ENCODE measurements at regions not wholly inside any gene's neighbourhood (a gene's known extent, or its start where the extent isn't known, plus 50 kb on each side); places are given as distances from the start of the nearest gene placed in this dataset.

GRCh38 chr4:35652197-35652596, 592.1 kb downstream of the ARAP2 start:
- H3K4me3 ChIP-seq, result no peak overlapping the region
- TF ChIP-seq CTCF (IDR thresholded peaks at IDR 0.05), result no peak
- intact Hi-C loops (cut with DNase I), result no loop called here
- no peaks in the 10 kb centered on the region for H3K36me3 ChIP-seq
- peaks cover 0 to 5% (median 0%) of the 10 kb centered on the region in 11 donors for H3K9me3 ChIP-seq
- DNase-seq (no peak), ATAC-seq (no peak)
- H3K4me1 ChIP-seq, result no peaks in the 10 kb centered on the region
- WGBS, 2 donors, result 61 to 76% methylated on average over 4 of the region's 4 CpGs
- no peak overlapping the region for H3K27ac ChIP-seq
- no peaks in the 10 kb centered on the region for H3K27me3 ChIP-seq

- Histone ChIP-seq H3K27ac (no peak overlapping the region), H3K27me3 (no peaks in the 10 kb centered on the region), H3K9me3 (peaks cover 0 to 5% (median 0%) of the 10 kb centered on the region in 11 donors), H3K36me3 (no peaks in the 10 kb centered on the region), H3K4me1 (no peaks in the 10 kb centered on the region), H3K4me3 (no peak overlapping the region)
- ATAC-seq (no peak), DNase-seq (no peak)
- intact Hi-C loops (cut with DNase I), result no loop called here
- TF ChIP-seq CTCF (IDR thresholded peaks at IDR 0.05), result no peak
These were observed 590.9 kb downstream of the ARAP2 start for GRCh38 chr4:35653451-35653850.

GRCh38 chr4:35673137-35673536, 571.2 kb downstream of the ARAP2 start:
- no peak overlapping the region for H3K27ac ChIP-seq
- no peak for TF ChIP-seq CTCF (IDR thresholded peaks at IDR 0.05)
- WGBS, 2 donors, result 73 to 75% methylated on average over 1 of the region's 1 CpG
- H3K4me1 ChIP-seq, result no peaks in the 10 kb centered on the region
- no peaks in the 10 kb centered on the region for H3K27me3 ChIP-seq
- ATAC-seq, result no peak
- H3K36me3 ChIP-seq, result no peaks in the 10 kb centered on the region
- peaks cover 0 to 5% (median 0%) of the 10 kb centered on the region in 11 donors for H3K9me3 ChIP-seq
- no peak for DNase-seq
- intact Hi-C loops (cut with DNase I), result no loop called here
- H3K4me3 ChIP-seq, result no peak overlapping the region

- DNase-seq (no peak), ATAC-seq (no peak)
- Histone ChIP-seq H3K4me1 (no peaks in the 10 kb centered on the region), H3K4me3 (no peak overlapping the region), H3K9me3 (peaks cover 0 to 5% (median 0%) of the 10 kb centered on the region in 11 donors), H3K36me3 (no peaks in the 10 kb centered on the region), H3K27ac (no peak overlapping the region), H3K27me3 (no peaks in the 10 kb centered on the region)
- intact Hi-C loops (cut with DNase I), result no loop called here
- WGBS, 2 donors, result 75 to 86% methylated on average over 1 of the region's 1 CpG
- TF ChIP-seq CTCF (IDR thresholded peaks at IDR 0.05), result no peak
These were observed 559.6 kb downstream of the ARAP2 start for GRCh38 chr4:35684755-35685154.

- 78 to 84% methylated on average over 1 of the region's 1 CpG for WGBS, 2 donors
- H3K4me3 ChIP-seq, result no peak overlapping the region
- no peaks in the 10 kb centered on the region for H3K27me3 ChIP-seq
- DNase-seq (no peak), ATAC-seq (no peak)
- H3K9me3 ChIP-seq, result peaks cover 0 to 5% (median 0%) of the 10 kb centered on the region in 11 donors
- H3K36me3 ChIP-seq, result no peaks in the 10 kb centered on the region
- H3K27ac ChIP-seq, result no peak overlapping the region
- no peak for TF ChIP-seq CTCF (IDR thresholded peaks at IDR 0.05)
- H3K4me1 ChIP-seq, result no peaks in the 10 kb centered on the region
- intact Hi-C loops (cut with DNase I), result no loop called here
These were observed 554.4 kb downstream of the ARAP2 start for GRCh38 chr4:35689870-35690269.
